ENCODE measurements at regions not wholly inside any gene's neighbourhood (a gene's known extent, or its start where the extent isn't known, plus 50 kb on each side); places are given as distances from the start of the nearest gene placed in this dataset.

GRCh38 chr18:47436871-47437270 is 185.4 kb upstream of the SKOR2 start:
- TF ChIP-seq CTCF (IDR thresholded peaks at IDR 0.05; ENCODE audit: extremely low read depth in 1 of 2, insufficient read depth in 1 of 2, low read depth in 1 of 2, low read length in 2 of 2): no peak
- no peak for TF ChIP-seq POLR2A (IDR thresholded peaks at IDR 0.05; ENCODE audit: low read depth, low read length)
- TF ChIP-seq POLR2AphosphoS5 (IDR thresholded peaks at IDR 0.05; ENCODE audit: insufficient read depth, low read depth, low read length): no peak
- TF ChIP-seq MYC (IDR thresholded peaks at IDR 0.05; ENCODE audit: low read depth, low read length): no peak
- TF ChIP-seq EZH2 (IDR thresholded peaks at IDR 0.05; ENCODE audit: borderline replicate concordance, low read depth, low read length, severe bottlenecking): no peak
